Hepatic stellate cell (primary cell): ENCODE measurements at regions not wholly inside any gene's neighbourhood (a gene's known extent, or its start where the extent isn't known, plus 50 kb on each side); places are given as distances from the start of the nearest gene placed in this dataset.
"Not testable (repeated sequence)": the region's sequence is repeated elsewhere in the genome, so short reads cannot be mapped to it uniquely, and the experiment has no call there.

ENCODE experiments used
- DNase-seq: peaks from one replicate; pipeline ENCODE4 v3.0.0; 2011; ENCODE audit warnings: low spot score

DNA sequence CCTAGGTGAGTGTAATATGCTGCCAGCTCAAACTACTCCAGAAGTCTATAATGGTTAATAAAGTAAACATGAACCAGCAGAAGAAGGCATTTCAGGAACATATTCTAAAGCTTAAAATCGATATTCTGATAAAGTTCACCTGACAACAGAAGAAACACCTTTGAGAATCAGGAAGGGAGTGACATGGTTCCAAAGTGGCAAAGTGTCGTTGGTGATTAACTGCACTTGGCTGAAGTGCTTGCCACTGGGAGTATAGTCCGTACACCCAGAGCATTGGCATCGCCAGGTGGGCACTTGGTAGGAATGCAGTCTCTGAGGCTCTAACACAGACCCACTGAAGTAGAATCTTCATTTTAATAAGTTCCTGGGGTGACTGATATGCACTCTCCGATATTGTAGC is 76.0 kb upstream of the H2AZ1 start:
- DNase-seq: no peak

DNA sequence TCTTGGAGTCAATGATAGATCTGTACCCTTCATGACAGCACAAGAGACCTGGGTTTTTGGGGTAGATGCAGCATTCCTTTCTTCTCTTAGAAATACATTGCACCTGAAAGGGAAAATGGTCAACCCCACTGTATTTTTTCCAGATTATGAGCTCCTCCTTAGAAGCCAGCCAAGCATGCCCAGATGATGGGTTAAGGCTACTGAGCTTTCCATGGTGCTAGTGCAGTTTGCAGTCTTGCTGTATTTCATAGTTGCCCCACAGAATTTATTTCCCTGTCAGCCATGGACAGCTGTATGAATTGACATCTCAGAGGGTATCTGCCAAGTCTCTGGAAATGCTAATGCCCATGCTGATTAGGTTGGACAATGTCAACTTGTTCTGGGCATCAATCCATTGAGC is 73.7 kb upstream of the H2AZ1 start:
- DNase-seq: no peak

DNA sequence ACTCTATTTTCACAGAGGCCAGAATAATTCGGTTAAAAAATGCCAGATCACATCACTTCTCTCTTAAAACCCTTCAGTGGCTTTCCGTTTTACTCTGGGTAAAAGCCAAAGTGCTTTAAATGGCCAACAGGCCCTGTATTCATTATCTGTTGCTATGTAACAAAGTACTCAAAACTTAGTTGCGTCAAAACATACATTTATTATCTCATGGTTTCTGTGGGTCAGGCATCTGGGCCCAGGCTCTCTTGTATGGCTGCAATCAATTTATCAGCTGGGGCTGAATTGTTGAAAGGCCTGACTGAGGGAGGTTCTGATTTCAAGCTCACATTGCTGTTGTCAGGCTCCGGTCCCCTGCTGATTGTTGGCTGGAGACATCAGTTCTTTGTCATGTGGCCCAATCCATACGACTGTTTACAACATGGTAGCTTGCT is 72.7 kb upstream of the H2AZ1 start:
- no peak for DNase-seq

DNA sequence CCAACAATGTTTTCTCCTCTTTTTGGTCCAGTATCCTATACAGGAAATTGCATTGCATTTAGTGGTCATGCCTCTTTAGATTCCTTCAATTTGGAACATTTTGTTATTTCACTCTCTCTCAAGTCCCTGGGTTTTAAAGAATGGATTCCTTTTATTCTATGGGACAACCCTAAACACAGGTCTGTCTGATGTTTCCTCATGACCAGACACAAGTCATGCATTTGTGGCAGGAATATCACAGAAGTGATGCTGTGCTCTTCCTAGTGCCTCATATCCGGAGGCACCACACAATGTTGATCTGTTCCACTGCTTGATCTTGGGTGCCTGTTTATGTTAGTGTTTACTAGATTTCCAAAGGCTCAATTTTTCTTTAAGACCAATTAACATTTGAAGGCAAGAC is 69.7 kb upstream of the H2AZ1 start:
- no peak for DNase-seq

DNA sequence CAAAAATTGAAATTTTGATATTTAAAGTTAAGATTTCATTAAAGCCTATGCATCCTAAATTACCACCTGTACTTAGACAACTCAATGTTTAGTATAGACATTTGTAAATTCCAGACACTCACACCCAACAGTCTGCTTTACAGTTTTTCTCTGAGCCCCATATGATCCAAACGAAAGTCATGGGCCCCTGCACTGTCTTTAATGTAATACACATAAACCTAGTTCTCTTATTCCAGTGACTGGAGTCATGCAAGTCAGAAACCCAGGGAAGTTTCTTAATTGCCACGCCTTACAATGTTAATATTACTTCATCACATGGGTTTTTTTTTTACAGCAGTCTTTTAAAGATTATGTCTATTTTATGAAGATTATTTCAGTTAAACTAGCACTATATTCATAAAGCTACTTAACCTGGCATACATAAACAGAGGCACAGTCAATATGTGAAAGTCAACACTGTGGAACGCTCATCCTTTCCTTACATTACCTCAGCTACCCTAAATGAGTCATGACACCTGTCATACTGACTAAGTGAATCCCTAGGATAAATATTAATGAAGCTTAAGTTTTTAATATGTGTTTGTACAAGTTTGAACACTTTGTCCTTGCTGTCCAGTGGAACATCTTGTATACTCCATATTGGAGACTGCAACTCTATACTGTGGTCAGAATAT is 67.7 kb upstream of the H2AZ1 start:
- DNase-seq: no peak

DNA sequence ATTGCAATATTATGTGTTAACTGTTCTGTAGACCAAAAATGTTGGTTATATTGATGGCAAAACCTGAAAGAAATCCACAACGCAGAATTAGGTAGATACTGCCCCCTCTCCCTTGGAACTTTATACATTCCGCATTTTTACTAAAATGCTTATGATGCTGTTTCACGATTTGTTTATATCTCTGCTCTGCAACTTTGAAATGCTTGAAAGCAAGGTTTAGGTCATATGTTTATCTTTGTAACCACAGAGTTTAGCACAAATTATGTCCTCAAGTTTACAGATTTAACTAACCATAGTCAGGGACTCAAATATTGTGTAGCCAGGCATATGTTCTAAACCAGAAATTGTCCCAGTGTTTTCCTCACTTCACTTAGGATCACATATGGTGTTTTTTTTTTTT is 66.1 kb upstream of the H2AZ1 start:
- DNase-seq: no peak

DNA sequence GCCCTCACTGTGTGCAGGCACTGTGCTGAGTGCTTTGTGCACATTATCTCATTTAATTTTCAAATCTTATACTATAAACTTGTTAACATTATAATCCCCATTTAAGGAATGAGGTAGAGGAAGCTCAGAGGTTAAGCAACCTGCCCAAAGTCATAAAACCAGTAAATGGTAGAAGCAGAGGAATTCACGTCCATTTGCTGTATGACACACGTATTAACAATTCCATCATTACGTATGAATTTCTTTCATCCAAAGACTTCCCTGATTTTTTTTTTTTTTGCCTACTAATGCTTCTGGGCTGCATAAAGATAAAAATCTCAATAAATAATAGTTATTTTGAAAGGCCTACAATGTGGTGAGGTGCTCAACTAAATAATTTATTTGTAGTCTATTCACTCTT is 64.5 kb upstream of the H2AZ1 start:
- no peak for DNase-seq

DNA sequence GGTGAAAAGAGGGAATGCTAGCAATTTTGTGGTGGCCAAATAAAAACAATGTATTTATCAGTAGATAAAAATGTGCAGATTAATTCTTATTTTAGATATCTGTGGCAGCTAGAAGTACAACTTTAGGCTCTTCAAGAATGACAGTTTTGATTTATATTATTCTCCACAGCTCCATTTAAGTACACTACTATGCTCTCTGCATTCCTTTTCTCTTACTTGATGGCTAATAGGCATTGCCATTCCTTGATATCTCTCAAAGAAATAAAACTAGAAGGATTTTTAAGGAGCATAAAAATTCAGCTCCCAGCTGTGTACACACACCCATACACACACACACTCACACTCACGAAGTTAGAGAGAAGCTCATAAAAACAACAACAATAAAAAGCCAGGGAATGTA is 59.4 kb upstream of the H2AZ1 start:
- no peak for DNase-seq

DNA sequence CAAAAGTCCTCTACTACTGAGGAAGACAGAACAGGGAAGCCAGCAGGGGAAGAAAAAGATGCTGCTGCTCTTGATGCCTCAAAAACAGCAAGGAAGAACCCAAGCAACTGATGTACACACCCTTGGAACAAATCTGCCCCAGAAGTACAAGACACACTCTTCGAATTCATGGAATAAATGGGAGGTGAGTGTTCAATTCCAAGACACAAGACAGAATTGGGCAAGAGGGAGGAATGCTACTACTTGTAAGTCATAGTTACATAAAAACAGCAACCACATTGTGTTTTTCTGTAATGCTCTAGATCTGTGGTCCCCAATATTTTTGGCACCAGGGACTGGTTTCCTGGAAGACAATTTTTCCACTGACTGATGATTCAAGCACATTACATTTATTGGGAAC is 58.0 kb upstream of the H2AZ1 start:
- no peak for DNase-seq

DNA sequence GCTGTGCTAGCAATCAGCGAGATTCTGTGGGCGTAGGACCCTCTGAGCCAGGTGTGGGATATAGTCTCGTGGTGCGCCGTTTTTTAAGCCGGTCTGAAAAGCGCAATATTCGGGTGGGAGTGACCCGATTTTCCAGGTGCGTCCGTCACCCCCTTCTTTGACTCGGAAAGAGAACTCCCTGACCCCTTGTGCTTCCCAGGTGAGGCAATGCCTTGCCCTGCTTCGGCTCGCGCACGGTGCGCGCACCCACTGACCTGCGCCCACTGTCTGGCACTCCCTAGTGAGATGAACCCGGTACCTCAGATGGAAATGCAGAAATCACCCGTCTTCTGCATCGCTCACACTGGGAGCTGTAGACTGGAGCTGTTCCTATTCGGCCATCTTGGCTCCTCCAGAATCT is 56.1 kb upstream of the H2AZ1 start:
- not testable (repeated sequence) for DNase-seq
